Fibroblast of skin of right biceps (primary cell): ENCODE measurements at regions not wholly inside any gene's neighbourhood (a gene's known extent, or its start where the extent isn't known, plus 50 kb on each side); places are given as distances from the start of the nearest gene placed in this dataset.
"Not testable (repeated sequence)": the region's sequence is repeated elsewhere in the genome, so short reads cannot be mapped to it uniquely, and the experiment has no call there.

ENCODE experiments used
- DNase-seq: peaks from one replicate; pipeline ENCODE4 v3.0.0-alpha.2; 2013

- DNase-seq: no peak
Measured at GRCh38 chr16:16956376-16956775, 514.4 kb downstream of the XYLT1 start.

- DNase-seq: no peak
Measured at GRCh38 chr16:16960785-16961184, 510.0 kb downstream of the XYLT1 start.

GRCh38 chr16:16966439-16966838, 504.3 kb downstream of the XYLT1 start:
- DNase-seq: no peak

GRCh38 chr16:16971042-16971441, 499.7 kb downstream of the XYLT1 start:
- DNase-seq: no peak

GRCh38 chr16:16972831-16973230, 497.9 kb downstream of the XYLT1 start:
- DNase-seq: no peak

GRCh38 chr16:16973707-16974591, 496.8 kb downstream of the XYLT1 start:
- no peak for DNase-seq

GRCh38 chr16:16982614-16983013, 488.1 kb downstream of the XYLT1 start:
- no peak for DNase-seq

- no peak for DNase-seq
Measured at GRCh38 chr16:16983582-16983981, 487.2 kb downstream of the XYLT1 start.

- DNase-seq: not testable (repeated sequence)
Measured at GRCh38 chr16:16984091-16984490, 486.7 kb downstream of the XYLT1 start.

GRCh38 chr16:16985707-16986106, 485.1 kb downstream of the XYLT1 start:
- DNase-seq: no peak

- no peak for DNase-seq
Measured at GRCh38 chr16:16988963-16989362, 481.8 kb downstream of the XYLT1 start.

GRCh38 chr16:16989368-16989767, 481.4 kb downstream of the XYLT1 start:
- no peak for DNase-seq

- DNase-seq: no peak
Measured at GRCh38 chr16:16991711-16992110, 479.0 kb downstream of the XYLT1 start.

- DNase-seq: no peak
Measured at GRCh38 chr16:16992975-16993765, 477.6 kb downstream of the XYLT1 start.

- no peak for DNase-seq
Measured at GRCh38 chr16:16994831-16995230, 475.9 kb downstream of the XYLT1 start.

GRCh38 chr16:16996827-16997226, 473.9 kb downstream of the XYLT1 start:
- DNase-seq: no peak

- no peak for DNase-seq
Measured at GRCh38 chr16:16997349-16997748, 473.4 kb downstream of the XYLT1 start.

- no peak for DNase-seq
Measured at GRCh38 chr16:17001471-17001870, 469.3 kb downstream of the XYLT1 start.

GRCh38 chr16:17002565-17002964, 468.2 kb downstream of the XYLT1 start:
- DNase-seq: no peak

- DNase-seq: not testable (repeated sequence)
Measured at GRCh38 chr16:17005963-17006362, 464.8 kb downstream of the XYLT1 start.

- no peak for DNase-seq
Measured at GRCh38 chr16:17011712-17012111, 459.0 kb downstream of the XYLT1 start.

- DNase-seq: no peak
Measured at GRCh38 chr16:17013038-17013437, 457.7 kb downstream of the XYLT1 start.

GRCh38 chr16:17014484-17015121, 456.2 kb downstream of the XYLT1 start:
- no peak for DNase-seq

GRCh38 chr16:17015702-17016101, 455.1 kb downstream of the XYLT1 start:
- no peak for DNase-seq
